HFFc6 (cell line): ENCODE measurements at regions not wholly inside any gene's neighbourhood (a gene's known extent, or its start where the extent isn't known, plus 50 kb on each side); places are given as distances from the start of the nearest gene placed in this dataset.

Source experiments
- DNase-seq: peaks from one replicate; pipeline ENCODE4 v3.0.0-alpha.2; 2018
- H3K27ac Mint-ChIP-seq: 2 replicates; pipeline ENCODE4 v1.8.0; 2020; ENCODE audit warnings: mild to moderate bottlenecking, mixed read lengths
- H3K27me3 Mint-ChIP-seq: 2 replicates; pipeline ENCODE4 v1.8.0; 2021; ENCODE audit warnings: mild to moderate bottlenecking, moderate library complexity, mixed read lengths; ENCODE audit not compliant: insufficient read depth
- H3K36me3 Mint-ChIP-seq: 2 replicates; pipeline ENCODE4 v1.8.0; 2021; ENCODE audit warnings: low read depth, mixed read lengths
- H3K4me1 Mint-ChIP-seq: 2 replicates; pipeline ENCODE4 v1.8.0; 2020; ENCODE audit warnings: low read depth, mixed read lengths
- H3K4me3 Mint-ChIP-seq: 2 replicates; pipeline ENCODE4 v1.8.0; 2020; ENCODE audit warnings: mild to moderate bottlenecking, moderate library complexity, mixed read lengths
- H3K9me3 Mint-ChIP-seq: 2 replicates; pipeline ENCODE4 v1.8.0; 2020; ENCODE audit warnings: mild to moderate bottlenecking, mixed read lengths
- TF ChIP-seq, protein P1 (sequence below): fragments of 200-600 bp; sonication (generic); IDR thresholded peaks from 2 replicates; pipeline ENCODE4 v1.5.0; 2021; ENCODE audit warnings: antibody characterized with exemption, mild to moderate bottlenecking

DNA sequence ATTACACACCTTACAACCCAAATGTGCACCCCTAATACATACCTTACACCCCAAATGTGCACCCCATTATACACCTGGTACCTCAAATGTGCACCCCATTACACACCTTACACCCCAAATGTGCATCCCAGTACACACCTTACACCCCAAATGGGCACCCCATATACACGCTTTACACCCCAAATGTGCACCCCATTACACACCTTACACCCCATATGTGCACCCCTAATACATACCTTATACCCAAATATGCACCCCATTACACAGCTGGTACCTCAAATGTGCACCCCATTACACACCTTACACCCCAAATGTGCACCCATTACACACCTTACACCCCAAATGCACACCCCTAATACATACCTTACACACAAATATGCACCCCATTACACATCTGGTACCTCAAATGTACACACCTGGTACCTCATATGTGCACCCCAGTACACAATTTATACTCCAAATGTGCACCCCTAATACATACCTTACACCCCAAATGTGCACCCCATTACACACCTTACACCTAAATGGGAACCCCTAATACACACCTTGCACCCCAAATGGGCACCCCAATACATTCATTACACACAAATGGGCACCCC is 106.3 kb downstream of the KLF6 start:
- Mint-ChIP-seq H3K27me3 (peaks cover 13% of the 10 kb centered on the region), H3K4me1 (no peaks in the 10 kb centered on the region), H3K9me3 (no peaks in the 10 kb centered on the region), H3K27ac (no peak overlapping the region), H3K36me3 (no peaks in the 10 kb centered on the region), H3K4me3 (no peak overlapping the region)
- no peak for DNase-seq
- TF ChIP-seq, protein P1, sequence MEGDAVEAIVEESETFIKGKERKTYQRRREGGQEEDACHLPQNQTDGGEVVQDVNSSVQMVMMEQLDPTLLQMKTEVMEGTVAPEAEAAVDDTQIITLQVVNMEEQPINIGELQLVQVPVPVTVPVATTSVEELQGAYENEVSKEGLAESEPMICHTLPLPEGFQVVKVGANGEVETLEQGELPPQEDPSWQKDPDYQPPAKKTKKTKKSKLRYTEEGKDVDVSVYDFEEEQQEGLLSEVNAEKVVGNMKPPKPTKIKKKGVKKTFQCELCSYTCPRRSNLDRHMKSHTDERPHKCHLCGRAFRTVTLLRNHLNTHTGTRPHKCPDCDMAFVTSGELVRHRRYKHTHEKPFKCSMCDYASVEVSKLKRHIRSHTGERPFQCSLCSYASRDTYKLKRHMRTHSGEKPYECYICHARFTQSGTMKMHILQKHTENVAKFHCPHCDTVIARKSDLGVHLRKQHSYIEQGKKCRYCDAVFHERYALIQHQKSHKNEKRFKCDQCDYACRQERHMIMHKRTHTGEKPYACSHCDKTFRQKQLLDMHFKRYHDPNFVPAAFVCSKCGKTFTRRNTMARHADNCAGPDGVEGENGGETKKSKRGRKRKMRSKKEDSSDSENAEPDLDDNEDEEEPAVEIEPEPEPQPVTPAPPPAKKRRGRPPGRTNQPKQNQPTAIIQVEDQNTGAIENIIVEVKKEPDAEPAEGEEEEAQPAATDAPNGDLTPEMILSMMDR: no peak

DNA sequence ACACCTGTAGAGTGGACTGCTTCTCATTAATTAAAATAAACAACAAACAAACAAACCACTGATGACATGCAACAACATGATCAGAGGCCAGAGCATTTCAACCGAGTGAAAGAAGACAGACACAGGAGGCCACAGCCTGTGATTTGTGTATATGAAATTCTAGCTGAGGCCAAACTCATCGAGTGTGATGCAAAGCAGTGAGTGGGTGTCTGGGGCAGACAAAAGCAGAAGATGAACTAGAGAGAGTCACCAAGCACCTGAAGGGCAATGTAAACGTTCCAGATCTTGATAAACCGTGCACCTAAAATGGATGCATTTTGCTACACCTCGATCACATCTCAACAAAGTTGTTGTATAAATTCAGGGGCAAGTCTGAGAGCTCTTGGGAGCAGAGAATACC is 108.4 kb downstream of the KLF6 start:
- no peak for DNase-seq
- Mint-ChIP-seq H3K4me1 (no peaks in the 10 kb centered on the region), H3K27ac (no peak overlapping the region), H3K9me3 (no peaks in the 10 kb centered on the region), H3K36me3 (no peaks in the 10 kb centered on the region), H3K4me3 (no peak overlapping the region), H3K27me3 (peaks cover 8% of the 10 kb centered on the region)
- TF ChIP-seq, protein P1: no peak

DNA sequence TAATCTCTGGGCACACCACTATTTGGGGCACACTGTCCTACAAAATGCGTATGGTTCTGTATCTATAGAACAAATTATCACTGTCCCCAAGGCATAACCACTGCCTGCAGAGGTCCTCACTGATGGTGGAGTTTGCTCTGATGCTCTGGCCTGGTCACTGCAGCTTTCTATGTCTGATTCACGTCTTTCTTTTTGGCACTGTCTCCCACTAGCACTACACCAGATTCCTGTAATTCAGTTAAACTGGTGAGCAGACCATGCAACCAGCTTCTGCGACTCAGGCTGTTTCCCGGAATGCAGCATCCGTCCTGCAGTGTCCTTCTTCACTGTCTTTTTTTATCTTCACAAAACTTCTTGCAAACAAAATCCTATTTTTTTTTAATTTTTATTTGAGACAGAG is 112.8 kb downstream of the KLF6 start:
- TF ChIP-seq, protein P1: no peak

DNA sequence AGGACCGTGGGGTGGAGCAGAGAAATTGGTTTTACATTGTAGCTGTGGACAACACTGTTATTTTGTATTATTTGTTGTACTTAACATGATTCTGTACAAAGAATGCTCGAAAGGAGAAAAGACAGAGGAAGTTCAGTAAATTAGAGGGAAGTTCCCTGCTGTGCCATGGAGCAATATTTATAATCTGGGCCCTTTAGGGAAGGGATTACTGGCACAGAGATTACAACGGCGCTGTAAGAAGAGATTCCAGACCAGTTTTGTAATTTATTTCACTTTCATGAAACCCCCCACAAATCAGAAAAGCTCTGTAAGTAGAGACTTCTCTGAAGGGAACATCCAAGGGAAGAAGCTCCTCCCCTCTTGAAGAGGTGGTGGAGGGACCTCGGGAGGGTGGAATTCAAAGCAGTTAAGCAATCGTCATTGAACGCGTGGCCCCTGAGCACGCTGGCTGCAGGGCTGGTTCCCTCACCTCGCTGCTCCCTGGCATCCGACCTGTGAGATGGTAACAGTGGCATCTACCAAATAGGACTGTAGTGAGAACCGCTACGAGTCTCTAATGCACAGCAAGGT is 113.5 kb downstream of the KLF6 start:
- Mint-ChIP-seq H3K36me3 (no peaks in the 10 kb centered on the region), H3K27me3 (no peaks in the 10 kb centered on the region; the same call in 1 of the 2 replicates), H3K27ac (no peak overlapping the region), H3K9me3 (no peaks in the 10 kb centered on the region), H3K4me3 (no peak overlapping the region), H3K4me1 (peaks cover 19% of the 10 kb centered on the region)
- no peak for DNase-seq
- TF ChIP-seq, protein P1: no peak

More for the DNA sequence above, 112.8 kb downstream of the KLF6 start:
- no peaks in the 10 kb centered on the region for H3K36me3 Mint-ChIP-seq
- no peaks in the 10 kb centered on the region; the same call in 1 of the 2 replicates for H3K27me3 Mint-ChIP-seq
- DNase-seq: peak; percentile 4
- no peak overlapping the region for H3K4me3 Mint-ChIP-seq
- H3K27ac Mint-ChIP-seq: no peak overlapping the region
- H3K9me3 Mint-ChIP-seq: no peaks in the 10 kb centered on the region
- peaks cover 19% of the 10 kb centered on the region for H3K4me1 Mint-ChIP-seq

DNA sequence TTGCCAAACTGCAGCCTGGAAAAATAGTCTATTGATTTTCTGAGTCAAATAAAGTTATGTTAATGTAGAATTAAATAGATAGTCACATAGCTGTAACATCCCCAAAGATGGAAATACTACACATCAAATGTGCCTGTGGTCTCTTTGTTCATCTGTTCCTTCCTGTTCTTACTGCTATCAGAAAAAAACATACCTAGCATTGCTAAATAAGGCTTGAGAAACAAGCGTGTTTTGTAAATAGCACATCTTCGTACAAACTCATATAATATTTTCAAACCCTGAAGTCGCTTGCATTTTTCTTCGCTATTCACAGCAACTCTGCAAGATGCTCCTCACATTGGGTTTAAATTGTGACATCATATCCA is 116.1 kb downstream of the KLF6 start:
- no peaks in the 10 kb centered on the region for H3K36me3 Mint-ChIP-seq
- H3K9me3 Mint-ChIP-seq: no peaks in the 10 kb centered on the region
- TF ChIP-seq, protein P1: no peak
- no peak overlapping the region for H3K4me3 Mint-ChIP-seq
- no peaks in the 10 kb centered on the region; the same call in 1 of the 2 replicates for H3K27me3 Mint-ChIP-seq
- DNase-seq: no peak
- H3K27ac Mint-ChIP-seq: no peak overlapping the region
- peaks cover 19% of the 10 kb centered on the region for H3K4me1 Mint-ChIP-seq
